OCI-LY1 (cell line): ENCODE measurements at regions not wholly inside any gene's neighbourhood (a gene's known extent, or its start where the extent isn't known, plus 50 kb on each side); places are given as distances from the start of the nearest gene placed in this dataset.

Source experiments
- CTCF ChIP-seq: fragments of 200-600 bp; sonication (generic), shearing (Covaris generic); IDR thresholded peaks from 2 replicates; pipeline ENCODE4 v1.5.1; 2017; ENCODE audit warnings: mild to moderate bottlenecking, antibody characterized with exemption, low read length, moderate library complexity, mixed read lengths
- EZH2 ChIP-seq: fragments of 200-600 bp; sonication (generic), shearing (Covaris generic); IDR thresholded peaks from 2 replicates; pipeline ENCODE4 v1.8.0; 2017; ENCODE audit warnings: borderline replicate concordance, mixed run types, mild to moderate bottlenecking, antibody characterized with exemption, low read length, moderate library complexity, mixed read lengths

- TF ChIP-seq CTCF (no peak), EZH2 (no peak)
Measured at GRCh38 chr11:24056051-24056450, 440.8 kb upstream of the LUZP2 start.
